ENCODE measurements at regions not wholly inside any gene's neighbourhood (a gene's known extent, or its start where the extent isn't known, plus 50 kb on each side); places are given as distances from the start of the nearest gene placed in this dataset.

- DNase-seq = peak; percentile 17
- Histone ChIP-seq H3K27me3 (replicated peaks) (no peaks in the 10 kb centered on the region), H3K36me3 (replicated peaks) (no peaks in the 10 kb centered on the region), H3K27ac (no peak overlapping the region), H3K4me3 (ENCODE audit: low read depth, low read length) (no peak overlapping the region)
- in situ Hi-C loops (cut with HindIII; ENCODE audit: low pct_ligation_motif_present, low sequenced_read_pairs) = no loop called here
- TF ChIP-seq CTCF (IDR thresholded peaks at IDR 0.05; ENCODE audit: low read depth, low read length, missing control alignments) = no peak
Measured at GRCh38 chr3:175932586-175932985, 1073.5 kb downstream of the NAALADL2 start.

- in situ Hi-C loops (cut with HindIII; ENCODE audit: low pct_ligation_motif_present, low sequenced_read_pairs) = no loop called here
- Histone ChIP-seq H3K27ac (no peak overlapping the region), H3K36me3 (replicated peaks) (no peaks in the 10 kb centered on the region), H3K4me3 (ENCODE audit: low read depth, low read length) (no peak overlapping the region), H3K27me3 (replicated peaks) (no peaks in the 10 kb centered on the region)
- no peak for TF ChIP-seq CTCF (IDR thresholded peaks at IDR 0.05; ENCODE audit: low read depth, low read length, missing control alignments)
- DNase-seq = no peak
Measured at GRCh38 chr3:175919133-175919532, 1060.0 kb downstream of the NAALADL2 start.

GRCh38 chr3:175916191-175916934 lies 1057.2 kb downstream of the NAALADL2 start:
- H3K27ac ChIP-seq = no peak overlapping the region
- no peaks in the 10 kb centered on the region for H3K27me3 ChIP-seq (replicated peaks)
- in situ Hi-C loops (cut with HindIII; ENCODE audit: low pct_ligation_motif_present, low sequenced_read_pairs) = no loop called here
- no peak overlapping the region for H3K4me3 ChIP-seq (ENCODE audit: low read depth, low read length)
- TF ChIP-seq CTCF (IDR thresholded peaks at IDR 0.05; ENCODE audit: low read depth, low read length, missing control alignments) = no peak
- DNase-seq = no peak
- no peaks in the 10 kb centered on the region for H3K36me3 ChIP-seq (replicated peaks)

- no peak for TF ChIP-seq CTCF (IDR thresholded peaks at IDR 0.05; ENCODE audit: low read depth, low read length, missing control alignments)
- Histone ChIP-seq H3K36me3 (replicated peaks) (no peaks in the 10 kb centered on the region), H3K27ac (no peak overlapping the region), H3K4me3 (ENCODE audit: low read depth, low read length) (no peak overlapping the region), H3K27me3 (replicated peaks) (no peaks in the 10 kb centered on the region)
- no peak for DNase-seq
- in situ Hi-C loops (cut with HindIII; ENCODE audit: low pct_ligation_motif_present, low sequenced_read_pairs) = no loop called here
Measured at GRCh38 chr3:175914785-175915184, 1055.7 kb downstream of the NAALADL2 start.

GRCh38 chr3:175913286-175913685 lies 1054.2 kb downstream of the NAALADL2 start:
- no peaks in the 10 kb centered on the region for H3K36me3 ChIP-seq (replicated peaks)
- no peaks in the 10 kb centered on the region for H3K27me3 ChIP-seq (replicated peaks)
- DNase-seq = no peak
- no peak for TF ChIP-seq CTCF (IDR thresholded peaks at IDR 0.05; ENCODE audit: low read depth, low read length, missing control alignments)
- no peak overlapping the region for H3K4me3 ChIP-seq (ENCODE audit: low read depth, low read length)
- in situ Hi-C loops (cut with HindIII; ENCODE audit: low pct_ligation_motif_present, low sequenced_read_pairs) = no loop called here
- H3K27ac ChIP-seq = no peak overlapping the region

- no peak for DNase-seq
- Histone ChIP-seq H3K27ac (no peak overlapping the region), H3K4me3 (ENCODE audit: low read depth, low read length) (no peak overlapping the region), H3K36me3 (replicated peaks) (no peaks in the 10 kb centered on the region), H3K27me3 (replicated peaks) (no peaks in the 10 kb centered on the region)
- TF ChIP-seq CTCF (IDR thresholded peaks at IDR 0.05; ENCODE audit: low read depth, low read length, missing control alignments) = no peak
- in situ Hi-C loops (cut with HindIII; ENCODE audit: low pct_ligation_motif_present, low sequenced_read_pairs) = no loop called here
Measured at GRCh38 chr3:175911937-175912336, 1052.8 kb downstream of the NAALADL2 start.
